Skeletal muscle satellite cell (primary cell): ENCODE measurements at regions not wholly inside any gene's neighbourhood (a gene's known extent, or its start where the extent isn't known, plus 50 kb on each side); places are given as distances from the start of the nearest gene placed in this dataset.

ENCODE experiments used
- H3K27me3 ChIP-seq: 2 replicates; pipeline ENCODE4 v1.7.0; 2013; ENCODE audit warnings: low read length; ENCODE audit not compliant: control insufficient read depth, insufficient read depth
- H3K36me3 ChIP-seq: 2 replicates; pipeline ENCODE4 v1.7.0; 2013; ENCODE audit warnings: mild to moderate bottlenecking, control low read depth, low read length; ENCODE audit not compliant: insufficient read depth
- H3K4me1 ChIP-seq: 2 replicates; pipeline ENCODE4 v1.7.0; 2013; ENCODE audit warnings: low read length; ENCODE audit not compliant: control insufficient read depth, insufficient read depth
- H3K4me2 ChIP-seq: 2 replicates; pipeline ENCODE4 v1.7.0; 2013; ENCODE audit warnings: mild to moderate bottlenecking, low read length
- H3K4me3 ChIP-seq: 2 replicates; pipeline ENCODE4 v1.7.0; 2013; ENCODE audit warnings: low read length
- H3K9ac ChIP-seq: 2 replicates; pipeline ENCODE4 v1.7.0; 2013; ENCODE audit warnings: mild to moderate bottlenecking, low read depth, low read length, moderate library complexity
- H3K9me3 ChIP-seq: replicated peaks from 2 replicates; pipeline ENCODE4 v1.7.0; 2013; ENCODE audit warnings: mild to moderate bottlenecking, control low read depth, low read length

DNA sequence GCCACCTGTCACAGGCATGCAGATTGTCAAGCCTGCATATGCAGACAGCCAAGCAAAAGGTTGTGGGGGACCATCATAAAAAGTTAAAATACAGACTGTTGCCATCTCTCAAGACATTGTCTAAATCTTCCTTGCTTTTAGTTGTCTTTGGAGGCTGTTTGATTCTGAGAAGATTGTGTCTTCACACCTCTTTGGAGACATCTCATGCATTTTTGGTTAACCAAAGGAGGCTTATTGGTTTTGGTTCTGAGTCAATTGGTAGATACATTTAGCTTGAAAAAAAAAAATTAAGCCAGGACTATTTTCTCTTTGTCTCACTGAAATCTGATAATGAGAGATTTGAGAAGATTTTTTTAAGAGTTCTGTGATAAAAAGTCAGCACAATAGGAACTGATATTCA, 217.6 kb downstream of the LYPLAL1 start:
- Histone ChIP-seq H3K4me3 (no peak overlapping the region), H3K4me1 (no peaks in the 10 kb centered on the region), H3K9me3 (no peaks in the 10 kb centered on the region), H3K9ac (no peak overlapping the region), H3K27me3 (no peaks in the 10 kb centered on the region), H3K36me3 (no peaks in the 10 kb centered on the region), H3K4me2 (no peak overlapping the region)

DNA sequence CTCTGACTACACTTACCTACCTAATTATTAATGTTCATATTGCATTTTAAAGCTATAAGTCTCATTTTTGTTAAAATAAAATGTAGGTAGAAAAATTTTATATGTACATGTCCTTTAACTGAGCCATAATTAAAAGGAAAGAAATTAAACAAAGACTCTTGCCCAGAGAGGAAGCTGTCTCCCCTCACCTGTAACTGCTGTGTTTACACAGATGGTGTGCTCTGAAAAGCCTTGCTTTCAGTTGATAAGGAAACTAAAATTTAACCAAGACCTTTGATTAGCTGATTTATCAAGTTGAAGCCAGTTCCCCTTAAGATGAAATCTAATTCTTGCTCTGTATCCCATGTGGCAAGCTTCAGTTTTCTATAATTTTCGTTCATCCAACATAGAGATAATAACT, 213.5 kb downstream of the LYPLAL1 start:
- H3K4me1 ChIP-seq = no peaks in the 10 kb centered on the region
- no peaks in the 10 kb centered on the region for H3K36me3 ChIP-seq
- no peak overlapping the region for H3K4me2 ChIP-seq
- H3K27me3 ChIP-seq = no peaks in the 10 kb centered on the region
- no peak overlapping the region for H3K4me3 ChIP-seq
- H3K9ac ChIP-seq = no peak overlapping the region
- no peaks in the 10 kb centered on the region for H3K9me3 ChIP-seq

DNA sequence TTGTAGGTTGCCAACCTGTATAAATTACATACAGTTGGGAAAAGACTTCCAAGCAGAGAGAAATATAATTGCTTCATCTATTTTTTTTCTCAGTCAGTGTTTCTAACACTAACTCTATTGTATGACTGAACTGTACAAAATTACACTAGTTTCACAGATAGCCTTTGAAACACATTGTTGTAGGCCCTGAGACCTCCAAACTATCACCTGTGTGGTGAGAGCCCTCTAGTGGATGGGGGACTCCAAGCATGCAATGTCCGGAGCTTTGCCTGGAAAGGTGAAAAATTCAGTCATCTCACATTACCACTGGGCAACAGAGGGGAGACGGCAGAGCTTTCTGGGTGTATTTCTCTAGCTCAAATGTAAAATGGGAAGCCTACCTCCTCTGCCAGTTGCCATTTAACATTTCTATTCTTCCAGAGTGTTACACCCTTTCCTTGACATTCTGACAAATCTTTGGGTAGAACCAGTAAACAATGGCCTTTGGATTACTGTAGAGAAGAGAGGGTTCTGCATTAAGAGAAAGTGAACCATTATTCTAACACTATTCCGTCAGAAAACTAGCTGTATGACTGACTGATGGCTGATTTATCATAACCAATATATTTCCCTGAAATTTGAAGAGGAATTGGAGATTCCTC, 212.2 kb downstream of the LYPLAL1 start:
- Histone ChIP-seq H3K4me1 (no peaks in the 10 kb centered on the region), H3K9ac (no peak overlapping the region), H3K4me2 (no peak overlapping the region), H3K36me3 (no peaks in the 10 kb centered on the region), H3K27me3 (no peaks in the 10 kb centered on the region), H3K9me3 (no peaks in the 10 kb centered on the region), H3K4me3 (no peak overlapping the region)

DNA sequence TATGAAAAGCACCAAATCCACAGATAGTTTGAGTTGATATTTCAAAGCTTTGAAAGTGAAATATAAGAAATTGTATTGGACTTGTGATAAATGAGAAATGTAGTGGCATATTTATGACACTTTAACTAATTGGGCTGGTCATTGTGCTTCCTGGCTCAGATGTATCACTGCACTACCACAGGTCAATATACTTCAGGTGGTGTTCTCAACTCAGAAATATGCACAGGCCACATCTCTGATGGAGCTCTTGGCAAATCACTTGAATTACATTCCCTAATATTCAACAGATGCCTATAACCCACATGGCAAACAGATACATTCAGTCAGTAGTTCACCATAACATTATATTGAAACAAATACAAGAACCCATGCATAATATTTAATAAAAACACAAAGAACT, 209.6 kb downstream of the LYPLAL1 start:
- no peak overlapping the region for H3K4me2 ChIP-seq
- H3K27me3 ChIP-seq = no peaks in the 10 kb centered on the region
- no peak overlapping the region for H3K9ac ChIP-seq
- H3K4me3 ChIP-seq = no peak overlapping the region
- no peaks in the 10 kb centered on the region for H3K4me1 ChIP-seq
- H3K36me3 ChIP-seq = no peaks in the 10 kb centered on the region
- H3K9me3 ChIP-seq = no peaks in the 10 kb centered on the region

DNA sequence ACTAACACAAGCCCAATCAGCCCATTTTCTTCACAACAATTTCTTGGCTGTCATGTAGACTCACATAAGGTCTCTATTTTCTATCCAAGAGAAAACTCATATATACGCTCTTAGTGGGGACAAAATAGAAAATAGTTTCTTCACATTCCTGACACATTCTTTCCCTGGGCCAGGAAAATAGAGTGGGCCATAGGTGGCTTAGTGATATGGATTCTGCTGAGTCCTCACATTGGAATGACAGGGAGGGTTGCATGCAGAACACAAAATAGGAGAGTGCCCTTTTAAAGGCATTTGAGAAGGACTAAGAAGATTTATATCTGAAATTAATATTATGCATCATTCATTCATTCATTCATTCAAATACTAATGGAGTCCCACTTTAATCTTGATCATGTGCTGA, 207.7 kb downstream of the LYPLAL1 start:
- no peaks in the 10 kb centered on the region for H3K27me3 ChIP-seq
- no peak overlapping the region for H3K4me3 ChIP-seq
- H3K4me2 ChIP-seq = no peak overlapping the region
- no peaks in the 10 kb centered on the region for H3K36me3 ChIP-seq
- H3K9ac ChIP-seq = no peak overlapping the region
- H3K9me3 ChIP-seq = no peaks in the 10 kb centered on the region
- no peaks in the 10 kb centered on the region for H3K4me1 ChIP-seq

DNA sequence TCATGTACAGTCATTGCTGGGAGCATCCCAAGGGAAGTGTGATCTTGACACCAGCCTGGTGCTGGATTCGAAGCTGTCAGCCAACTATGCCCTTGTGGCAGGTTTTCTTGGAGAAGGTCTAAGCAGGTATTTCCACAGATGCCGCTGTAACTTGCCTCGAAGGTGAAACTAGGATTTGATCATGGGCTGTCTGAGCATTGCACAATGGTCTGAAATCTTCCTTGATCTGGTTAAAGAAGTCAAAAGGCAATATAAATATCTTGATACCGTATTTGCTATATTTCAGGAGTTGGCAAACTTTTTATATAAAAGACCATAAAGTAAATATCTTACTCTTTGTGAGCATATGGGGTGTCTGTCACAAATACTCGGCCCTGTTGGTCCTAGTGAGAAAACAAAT, 206.8 kb downstream of the LYPLAL1 start:
- no peaks in the 10 kb centered on the region for H3K9me3 ChIP-seq
- no peak overlapping the region for H3K4me3 ChIP-seq
- no peaks in the 10 kb centered on the region for H3K4me1 ChIP-seq
- no peak overlapping the region for H3K9ac ChIP-seq
- H3K36me3 ChIP-seq = no peaks in the 10 kb centered on the region
- no peaks in the 10 kb centered on the region for H3K27me3 ChIP-seq
- H3K4me2 ChIP-seq = no peak overlapping the region

DNA sequence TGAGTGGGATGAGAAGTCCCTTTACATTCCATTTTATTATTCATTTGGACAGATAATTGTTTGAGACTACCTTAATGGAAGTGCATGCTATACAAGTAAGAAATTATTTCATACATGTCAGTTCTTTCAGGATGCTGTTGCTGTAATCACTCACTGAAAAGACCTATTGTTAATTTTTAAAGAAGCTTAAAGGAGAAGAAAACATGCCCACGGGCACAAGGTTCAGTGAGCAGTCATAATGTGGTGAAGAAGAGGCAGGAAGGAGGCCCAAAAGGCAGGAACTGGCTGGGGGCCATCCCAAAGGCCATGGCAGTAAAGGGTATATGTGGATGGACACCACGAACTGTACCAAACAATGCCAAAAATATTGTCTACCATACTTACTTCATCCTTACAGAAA, 206.0 kb downstream of the LYPLAL1 start:
- no peaks in the 10 kb centered on the region for H3K4me1 ChIP-seq
- no peak overlapping the region for H3K4me2 ChIP-seq
- no peak overlapping the region for H3K4me3 ChIP-seq
- H3K9me3 ChIP-seq = no peaks in the 10 kb centered on the region
- no peak overlapping the region for H3K9ac ChIP-seq
- no peaks in the 10 kb centered on the region for H3K27me3 ChIP-seq
- no peaks in the 10 kb centered on the region for H3K36me3 ChIP-seq

DNA sequence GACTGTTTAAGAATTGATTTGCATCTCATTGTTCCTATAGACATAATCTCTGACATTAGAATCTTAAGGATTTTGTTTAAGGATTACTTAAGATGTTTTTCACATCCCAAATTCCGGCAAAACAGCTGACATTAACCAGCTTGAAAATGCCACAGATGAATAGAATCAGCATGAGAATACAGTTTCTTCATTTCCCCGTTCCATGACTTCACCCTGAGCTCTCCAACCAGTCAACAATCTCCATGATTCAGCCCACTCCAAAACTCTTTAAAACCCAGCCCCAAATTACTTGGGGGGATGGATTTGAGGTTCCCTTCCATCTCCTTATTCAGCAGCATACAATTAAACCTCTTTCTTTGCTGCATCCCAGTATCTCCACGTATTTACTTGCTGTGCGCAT, 201.0 kb downstream of the LYPLAL1 start:
- Histone ChIP-seq H3K27me3 (no peaks in the 10 kb centered on the region), H3K9ac (no peak overlapping the region), H3K9me3 (no peaks in the 10 kb centered on the region), H3K36me3 (no peaks in the 10 kb centered on the region), H3K4me1 (no peaks in the 10 kb centered on the region), H3K4me3 (no peak overlapping the region), H3K4me2 (no peak overlapping the region)

DNA sequence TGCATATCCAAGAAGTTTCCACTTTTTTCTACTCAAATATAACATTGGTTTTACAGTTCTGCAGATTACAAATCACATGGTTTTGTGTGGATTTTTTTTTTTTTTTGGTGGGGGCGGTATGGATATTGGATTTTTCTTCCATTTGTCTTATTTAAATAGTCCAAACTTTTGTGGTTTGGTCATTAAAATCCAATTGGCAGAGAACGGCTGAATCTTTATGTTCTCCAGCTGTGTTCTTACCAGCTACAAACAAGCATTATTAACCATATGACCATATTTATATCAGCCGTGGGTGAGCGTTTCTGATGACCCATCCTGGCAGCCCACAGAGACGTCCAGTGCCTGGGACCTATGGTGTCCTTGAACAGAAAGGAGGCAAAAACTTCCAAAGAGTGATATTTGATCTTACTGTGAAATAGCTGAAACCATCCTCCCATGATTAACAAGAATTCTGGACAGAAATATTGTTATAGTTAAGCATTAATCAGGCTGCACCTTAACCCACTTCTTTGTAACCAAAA, 200.4 kb downstream of the LYPLAL1 start:
- Histone ChIP-seq H3K4me3 (no peak overlapping the region), H3K4me1 (no peaks in the 10 kb centered on the region), H3K9ac (no peak overlapping the region), H3K36me3 (no peaks in the 10 kb centered on the region), H3K4me2 (no peak overlapping the region), H3K27me3 (no peaks in the 10 kb centered on the region), H3K9me3 (no peaks in the 10 kb centered on the region)

DNA sequence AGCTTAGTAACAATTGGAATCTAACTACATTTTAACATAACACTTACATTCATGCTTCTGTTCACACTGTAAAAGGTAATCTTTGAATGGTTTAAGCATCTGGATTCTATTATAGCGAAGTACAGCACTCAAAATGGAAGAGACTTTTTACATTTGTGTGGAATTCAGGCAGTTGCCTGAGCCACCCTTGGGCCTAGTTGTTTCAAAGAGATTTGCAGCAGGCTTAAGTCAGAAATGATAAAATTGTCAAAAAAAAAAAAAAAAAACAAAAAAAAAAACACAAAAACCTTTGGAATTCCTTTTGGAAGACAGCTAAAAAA, 199.9 kb downstream of the LYPLAL1 start:
- H3K4me3 ChIP-seq = no peak overlapping the region

DNA sequence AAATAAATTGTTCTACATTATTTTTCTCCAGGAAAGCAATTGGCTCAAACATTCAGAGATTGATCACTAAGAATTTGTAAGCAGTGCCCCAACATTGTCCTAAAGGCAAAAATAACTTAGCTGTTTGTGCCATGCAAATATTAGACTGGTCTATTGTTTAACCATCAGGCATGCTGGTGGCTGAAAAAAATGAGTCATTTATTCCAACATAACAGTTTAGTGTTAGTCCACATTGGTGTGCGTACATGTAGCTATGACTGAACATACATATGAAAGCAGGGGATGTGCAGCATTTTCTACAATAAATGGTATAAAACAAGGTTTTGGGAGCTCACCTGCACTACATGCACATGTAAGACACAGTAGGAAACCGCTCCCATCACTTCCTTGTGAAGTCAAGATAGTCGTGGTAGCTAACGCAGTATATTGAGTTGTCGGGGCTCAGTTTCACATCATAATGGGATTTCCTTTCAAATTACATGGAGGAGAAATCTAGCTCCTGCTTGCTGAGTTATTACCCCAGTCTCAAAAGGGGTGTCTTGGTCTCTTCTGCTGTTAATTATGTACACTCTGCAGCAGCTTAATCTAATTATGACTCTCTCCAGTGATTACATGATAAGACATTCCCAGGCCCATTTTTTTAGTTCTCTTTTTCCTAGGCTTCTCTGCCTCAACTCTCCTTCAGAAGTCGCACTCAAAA, 199.4 kb downstream of the LYPLAL1 start:
- H3K27me3 ChIP-seq = no peaks in the 10 kb centered on the region
- H3K4me3 ChIP-seq = no peak overlapping the region
- no peaks in the 10 kb centered on the region for H3K4me1 ChIP-seq
- no peak overlapping the region for H3K9ac ChIP-seq
- H3K4me2 ChIP-seq = no peak overlapping the region
- H3K36me3 ChIP-seq = no peaks in the 10 kb centered on the region
- no peaks in the 10 kb centered on the region for H3K9me3 ChIP-seq

More for the DNA sequence above, 199.9 kb downstream of the LYPLAL1 start:
- Histone ChIP-seq H3K4me2 (no peak overlapping the region), H3K9me3 (no peaks in the 10 kb centered on the region), H3K9ac (no peak overlapping the region), H3K36me3 (no peaks in the 10 kb centered on the region), H3K4me1 (no peaks in the 10 kb centered on the region), H3K27me3 (no peaks in the 10 kb centered on the region)

DNA sequence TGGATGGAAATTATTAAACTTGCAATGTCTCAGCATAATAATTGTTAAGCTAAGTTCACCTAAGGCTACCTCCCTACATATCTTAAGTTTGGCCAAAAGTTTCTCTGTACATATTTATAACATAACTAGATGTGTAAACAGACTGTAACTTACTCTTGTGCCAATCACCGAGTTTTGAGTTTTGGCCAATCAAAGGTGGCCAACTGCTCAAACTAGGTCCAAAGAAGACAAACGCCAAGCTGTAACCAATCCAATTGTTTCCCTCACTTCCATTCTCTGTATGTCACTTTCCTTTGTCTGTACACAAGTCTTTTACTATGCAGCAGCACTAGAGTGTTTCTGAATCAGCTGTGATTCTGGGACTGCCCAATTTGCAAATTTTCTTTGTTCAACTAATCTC, 197.8 kb downstream of the LYPLAL1 start:
- no peak overlapping the region for H3K4me3 ChIP-seq
- H3K9me3 ChIP-seq = no peaks in the 10 kb centered on the region
- no peak overlapping the region for H3K4me2 ChIP-seq
- H3K9ac ChIP-seq = no peak overlapping the region
- no peaks in the 10 kb centered on the region for H3K4me1 ChIP-seq
- H3K36me3 ChIP-seq = no peaks in the 10 kb centered on the region
- H3K27me3 ChIP-seq = no peaks in the 10 kb centered on the region
